ENCODE measurements at regions not wholly inside any gene's neighbourhood (a gene's known extent, or its start where the extent isn't known, plus 50 kb on each side); places are given as distances from the start of the nearest gene placed in this dataset.
"Not testable (repeated sequence)": the region's sequence is repeated elsewhere in the genome, so short reads cannot be mapped to it uniquely, and the experiment has no call there.

GRCh38 chr2:5020116-5020875, 671.9 kb upstream of the SOX11 start:
- POLR2A ChIA-PET: no interaction called here

GRCh38 chr2:5021136-5021535, 671.0 kb upstream of the SOX11 start:
- Mint-ChIP-seq H3K9me3 (ENCODE audit: unreplicated experiment) (peaks cover 21% of the 10 kb centered on the region), H3K4me3 (ENCODE audit: unreplicated experiment) (no peak overlapping the region), H3K27me3 (ENCODE audit: insufficient read depth, unreplicated experiment) (no peaks in the 10 kb centered on the region), H3K27ac (ENCODE audit: low read depth, unreplicated experiment) (peak overlapping the region; percentile 6), H3K4me1 (ENCODE audit: insufficient read depth, unreplicated experiment) (peaks cover 7% of the 10 kb centered on the region), H3K36me3 (ENCODE audit: insufficient read depth, unreplicated experiment) (no peaks in the 10 kb centered on the region)
- intact Hi-C loops (cut with micrococcal nuclease): no loop called here
- ChIA-PET POLR2A (no interaction called here), CTCF (no interaction called here)
- no peak for TF ChIP-seq CTCF (IDR thresholded peaks at IDR 0.05; ENCODE audit: unreplicated experiment)
- DNase-seq (ENCODE audit: unreplicated experiment): peak; percentile 15
- no TSS peak for BruUV-seq (replicated peaks)

More at GRCh38 chr2:5020116-5020875, 671.9 kb upstream of the SOX11 start:
- no peaks in the 10 kb centered on the region for H3K27me3 Mint-ChIP-seq (ENCODE audit: insufficient read depth, unreplicated experiment)
- H3K4me3 Mint-ChIP-seq (ENCODE audit: unreplicated experiment): no peak overlapping the region
- intact Hi-C loops (cut with micrococcal nuclease): no loop called here
- no peak overlapping the region for H3K27ac Mint-ChIP-seq (ENCODE audit: low read depth, unreplicated experiment)
- no peak for TF ChIP-seq CTCF (IDR thresholded peaks at IDR 0.05; ENCODE audit: unreplicated experiment)
- CTCF ChIA-PET: interaction anchor here (0.6 to 1.5 kb wide), 2 partner anchors 1507 to 1803 kb away, joined by 3 to 4 read pairs; no protein-coding TSS in a partner anchor
- DNase-seq (ENCODE audit: unreplicated experiment): no peak
- H3K9me3 Mint-ChIP-seq (ENCODE audit: unreplicated experiment): peaks cover 21% of the 10 kb centered on the region
- no TSS peak for BruUV-seq (replicated peaks)
- peaks cover 7% of the 10 kb centered on the region for H3K4me1 Mint-ChIP-seq (ENCODE audit: insufficient read depth, unreplicated experiment)
- H3K36me3 Mint-ChIP-seq (ENCODE audit: insufficient read depth, unreplicated experiment): no peaks in the 10 kb centered on the region

GRCh38 chr2:5022061-5022460, 670.1 kb upstream of the SOX11 start:
- Mint-ChIP-seq H3K36me3 (ENCODE audit: insufficient read depth, unreplicated experiment) (no peaks in the 10 kb centered on the region), H3K27me3 (ENCODE audit: insufficient read depth, unreplicated experiment) (no peaks in the 10 kb centered on the region), H3K9me3 (ENCODE audit: unreplicated experiment) (peaks cover 21% of the 10 kb centered on the region), H3K4me1 (ENCODE audit: insufficient read depth, unreplicated experiment) (peaks cover 7% of the 10 kb centered on the region), H3K27ac (ENCODE audit: low read depth, unreplicated experiment) (no peak overlapping the region), H3K4me3 (ENCODE audit: unreplicated experiment) (no peak overlapping the region)
- POLR2A ChIA-PET: no interaction called here
- no TSS peak for BruUV-seq (replicated peaks)
- CTCF ChIA-PET: no interaction called here
- intact Hi-C loops (cut with micrococcal nuclease): no loop called here
- DNase-seq (ENCODE audit: unreplicated experiment): no peak
- TF ChIP-seq CTCF (IDR thresholded peaks at IDR 0.05; ENCODE audit: unreplicated experiment): no peak

- H3K36me3 Mint-ChIP-seq (ENCODE audit: insufficient read depth, unreplicated experiment); H3K27ac Mint-ChIP-seq (ENCODE audit: low read depth, unreplicated experiment); CTCF ChIA-PET; DNase-seq (ENCODE audit: unreplicated experiment); POLR2A ChIA-PET; H3K4me3 Mint-ChIP-seq (ENCODE audit: unreplicated experiment); H3K27me3 Mint-ChIP-seq (ENCODE audit: insufficient read depth, unreplicated experiment); H3K4me1 Mint-ChIP-seq (ENCODE audit: insufficient read depth, unreplicated experiment); intact Hi-C loops (cut with micrococcal nuclease); BruUV-seq (replicated peaks): not testable (repeated sequence)
- peaks cover 21% of the 10 kb centered on the region for H3K9me3 Mint-ChIP-seq (ENCODE audit: unreplicated experiment)
These were observed 669.2 kb upstream of the SOX11 start for GRCh38 chr2:5022708-5023635.
